AG08395 (cell line): ENCODE measurements at regions not wholly inside any gene's neighbourhood (a gene's known extent, or its start where the extent isn't known, plus 50 kb on each side); places are given as distances from the start of the nearest gene placed in this dataset.
"Not testable (repeated sequence)": the region's sequence is repeated elsewhere in the genome, so short reads cannot be mapped to it uniquely, and the experiment has no call there.

Experiments
- DNase-seq: peaks from one replicate; pipeline ENCODE4 v3.0.0; 2012; ENCODE audit warnings: mixed read lengths, low spot score

GRCh38 chr4:54852054-54852453 lies 194.3 kb downstream of the KIT start:
- DNase-seq = no peak

GRCh38 chr4:54844911-54845310 lies 187.2 kb downstream of the KIT start:
- DNase-seq = no peak

- no peak for DNase-seq
Observed at GRCh38 chr4:54843946-54844345, 186.2 kb downstream of the KIT start.

GRCh38 chr4:54843106-54843505 lies 185.3 kb downstream of the KIT start:
- DNase-seq = no peak

GRCh38 chr4:54842656-54843055 lies 184.9 kb downstream of the KIT start:
- no peak for DNase-seq

GRCh38 chr4:54842226-54842625 lies 184.5 kb downstream of the KIT start:
- DNase-seq = no peak

- peak; percentile 74 for DNase-seq
Observed at GRCh38 chr4:54840992-54841768, 183.4 kb downstream of the KIT start.

GRCh38 chr4:54840430-54840829 lies 182.7 kb downstream of the KIT start:
- DNase-seq = no peak

GRCh38 chr4:54838301-54838700 lies 180.5 kb downstream of the KIT start:
- DNase-seq = no peak

GRCh38 chr4:54837576-54838140 lies 179.9 kb downstream of the KIT start:
- DNase-seq = no peak

GRCh38 chr4:54828361-54828760 lies 170.6 kb downstream of the KIT start:
- not testable (repeated sequence) for DNase-seq

- no peak for DNase-seq
Observed at GRCh38 chr4:54823616-54824015, 165.9 kb downstream of the KIT start.

- no peak for DNase-seq
Observed at GRCh38 chr4:54819034-54819433, 161.3 kb downstream of the KIT start.

- no peak for DNase-seq
Observed at GRCh38 chr4:54818481-54818880, 160.7 kb downstream of the KIT start.

GRCh38 chr4:54813674-54814073 lies 155.9 kb downstream of the KIT start:
- DNase-seq = no peak

GRCh38 chr4:54806351-54806750 lies 148.6 kb downstream of the KIT start:
- DNase-seq = no peak

GRCh38 chr4:54802336-54802735 lies 144.6 kb downstream of the KIT start:
- peak; percentile 48 for DNase-seq

- no peak for DNase-seq
Observed at GRCh38 chr4:54800831-54801530, 143.2 kb downstream of the KIT start.

GRCh38 chr4:54794579-54794978 lies 136.8 kb downstream of the KIT start:
- DNase-seq = no peak

GRCh38 chr4:54793856-54794422 lies 136.2 kb downstream of the KIT start:
- DNase-seq = no peak
